ENCODE measurements at regions not wholly inside any gene's neighbourhood (a gene's known extent, or its start where the extent isn't known, plus 50 kb on each side); places are given as distances from the start of the nearest gene placed in this dataset.

- TF ChIP-seq TAF1 (IDR thresholded peaks at IDR 0.05; ENCODE audit: low read depth) (no peak), EP300 (IDR thresholded peaks at IDR 0.05; ENCODE audit: borderline replicate concordance) (no peak), ZBTB7A (IDR thresholded peaks at IDR 0.05; ENCODE audit: low read depth) (no peak), CEBPB (IDR thresholded peaks at IDR 0.05) (no peak), FOXM1 (IDR thresholded peaks at IDR 0.05; ENCODE audit: borderline replicate concordance, low read depth) (no peak), TEAD4 (IDR thresholded peaks at IDR 0.05) (no peak), YY1 (IDR thresholded peaks at IDR 0.05; ENCODE audit: low read depth) (no peak), MAX (IDR thresholded peaks at IDR 0.05) (no peak), TCF12 (IDR thresholded peaks at IDR 0.05; ENCODE audit: low read depth) (no peak), USF1 (IDR thresholded peaks at IDR 0.05) (no peak)
These were observed 309.6 kb upstream of the SEMA6D start for GRCh38 chr15:47407692-47408091.

GRCh38 chr15:47409038-47409437 is 308.3 kb upstream of the SEMA6D start:
- TF ChIP-seq EGR1 (IDR thresholded peaks at IDR 0.05) (no peak), CEBPB (IDR thresholded peaks at IDR 0.05) (no peak), TCF12 (IDR thresholded peaks at IDR 0.05; ENCODE audit: low read depth) (no peak), TAF1 (IDR thresholded peaks at IDR 0.05; ENCODE audit: low read depth) (no peak), REST (IDR thresholded peaks at IDR 0.05; ENCODE audit: low read depth) (no peak), CREB1 (IDR thresholded peaks at IDR 0.05; ENCODE audit: low read depth) (no peak), YY1 (IDR thresholded peaks at IDR 0.05; ENCODE audit: low read depth) (no peak), TEAD4 (IDR thresholded peaks at IDR 0.05) (no peak), USF1 (IDR thresholded peaks at IDR 0.05) (no peak), RAD21 (IDR thresholded peaks at IDR 0.05; ENCODE audit: low read depth) (no peak), ZBTB7A (IDR thresholded peaks at IDR 0.05; ENCODE audit: low read depth) (no peak), MAX (IDR thresholded peaks at IDR 0.05) (no peak), FOXM1 (IDR thresholded peaks at IDR 0.05; ENCODE audit: borderline replicate concordance, low read depth) (no peak), EP300 (IDR thresholded peaks at IDR 0.05; ENCODE audit: borderline replicate concordance) (no peak), NFIC (IDR thresholded peaks at IDR 0.05) (no peak)

- TF ChIP-seq TCF12 (IDR thresholded peaks at IDR 0.05; ENCODE audit: low read depth) (no peak), RAD21 (IDR thresholded peaks at IDR 0.05; ENCODE audit: low read depth) (no peak), CREB1 (IDR thresholded peaks at IDR 0.05; ENCODE audit: low read depth) (no peak), EGR1 (IDR thresholded peaks at IDR 0.05) (no peak), EP300 (IDR thresholded peaks at IDR 0.05; ENCODE audit: borderline replicate concordance) (no peak), USF1 (IDR thresholded peaks at IDR 0.05) (no peak), TAF1 (IDR thresholded peaks at IDR 0.05; ENCODE audit: low read depth) (no peak), FOXM1 (IDR thresholded peaks at IDR 0.05; ENCODE audit: borderline replicate concordance, low read depth) (no peak), NFIC (IDR thresholded peaks at IDR 0.05) (no peak), TEAD4 (IDR thresholded peaks at IDR 0.05) (no peak), YY1 (IDR thresholded peaks at IDR 0.05; ENCODE audit: low read depth) (no peak), REST (IDR thresholded peaks at IDR 0.05; ENCODE audit: low read depth) (no peak), CEBPB (IDR thresholded peaks at IDR 0.05) (no peak), MAX (IDR thresholded peaks at IDR 0.05) (no peak), ZBTB7A (IDR thresholded peaks at IDR 0.05; ENCODE audit: low read depth) (no peak)
These were observed 307.7 kb upstream of the SEMA6D start for GRCh38 chr15:47409600-47409999.

GRCh38 chr15:47410247-47410646 is 307.1 kb upstream of the SEMA6D start:
- TF ChIP-seq MAX (IDR thresholded peaks at IDR 0.05) (no peak), FOXM1 (IDR thresholded peaks at IDR 0.05; ENCODE audit: borderline replicate concordance, low read depth) (no peak), TAF1 (IDR thresholded peaks at IDR 0.05; ENCODE audit: low read depth) (no peak), USF1 (IDR thresholded peaks at IDR 0.05) (no peak), EGR1 (IDR thresholded peaks at IDR 0.05) (no peak), CEBPB (IDR thresholded peaks at IDR 0.05) (no peak), EP300 (IDR thresholded peaks at IDR 0.05; ENCODE audit: borderline replicate concordance) (no peak), REST (IDR thresholded peaks at IDR 0.05; ENCODE audit: low read depth) (no peak), TCF12 (IDR thresholded peaks at IDR 0.05; ENCODE audit: low read depth) (no peak), YY1 (IDR thresholded peaks at IDR 0.05; ENCODE audit: low read depth) (no peak), RAD21 (IDR thresholded peaks at IDR 0.05; ENCODE audit: low read depth) (no peak), NFIC (IDR thresholded peaks at IDR 0.05) (no peak), ZBTB7A (IDR thresholded peaks at IDR 0.05; ENCODE audit: low read depth) (no peak), TEAD4 (IDR thresholded peaks at IDR 0.05) (no peak), CREB1 (IDR thresholded peaks at IDR 0.05; ENCODE audit: low read depth) (no peak)
